ENCODE measurements at regions not wholly inside any gene's neighbourhood (a gene's known extent, or its start where the extent isn't known, plus 50 kb on each side); places are given as distances from the start of the nearest gene placed in this dataset.

DNA sequence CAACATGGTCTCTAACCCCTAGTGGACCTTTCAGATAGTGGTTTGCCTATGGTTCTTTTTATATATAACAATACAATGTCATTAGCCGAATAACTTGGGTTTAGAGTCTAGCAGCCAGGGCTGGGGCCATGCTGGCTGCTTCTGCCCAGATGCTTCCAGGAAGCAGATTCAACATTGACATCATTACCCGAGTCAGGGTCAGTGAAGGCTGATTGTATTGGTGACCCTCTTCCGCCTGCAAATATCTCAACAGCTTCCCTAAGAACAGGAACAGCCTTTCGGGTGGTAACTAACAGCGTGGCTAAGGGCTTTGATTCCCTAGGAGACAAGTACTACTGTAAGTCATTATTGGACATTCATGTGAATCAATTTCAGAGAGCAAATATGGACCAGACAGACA is 476.4 kb downstream of the UQCRFS1 start:
- DNase-seq (ENCODE audit: extremely low read depth, low read depth) = no peak
- TF ChIP-seq, protein P1, sequence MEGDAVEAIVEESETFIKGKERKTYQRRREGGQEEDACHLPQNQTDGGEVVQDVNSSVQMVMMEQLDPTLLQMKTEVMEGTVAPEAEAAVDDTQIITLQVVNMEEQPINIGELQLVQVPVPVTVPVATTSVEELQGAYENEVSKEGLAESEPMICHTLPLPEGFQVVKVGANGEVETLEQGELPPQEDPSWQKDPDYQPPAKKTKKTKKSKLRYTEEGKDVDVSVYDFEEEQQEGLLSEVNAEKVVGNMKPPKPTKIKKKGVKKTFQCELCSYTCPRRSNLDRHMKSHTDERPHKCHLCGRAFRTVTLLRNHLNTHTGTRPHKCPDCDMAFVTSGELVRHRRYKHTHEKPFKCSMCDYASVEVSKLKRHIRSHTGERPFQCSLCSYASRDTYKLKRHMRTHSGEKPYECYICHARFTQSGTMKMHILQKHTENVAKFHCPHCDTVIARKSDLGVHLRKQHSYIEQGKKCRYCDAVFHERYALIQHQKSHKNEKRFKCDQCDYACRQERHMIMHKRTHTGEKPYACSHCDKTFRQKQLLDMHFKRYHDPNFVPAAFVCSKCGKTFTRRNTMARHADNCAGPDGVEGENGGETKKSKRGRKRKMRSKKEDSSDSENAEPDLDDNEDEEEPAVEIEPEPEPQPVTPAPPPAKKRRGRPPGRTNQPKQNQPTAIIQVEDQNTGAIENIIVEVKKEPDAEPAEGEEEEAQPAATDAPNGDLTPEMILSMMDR (IDR thresholded peaks at IDR 0.05; ENCODE audit: low read depth, low read length) = no peak

DNA sequence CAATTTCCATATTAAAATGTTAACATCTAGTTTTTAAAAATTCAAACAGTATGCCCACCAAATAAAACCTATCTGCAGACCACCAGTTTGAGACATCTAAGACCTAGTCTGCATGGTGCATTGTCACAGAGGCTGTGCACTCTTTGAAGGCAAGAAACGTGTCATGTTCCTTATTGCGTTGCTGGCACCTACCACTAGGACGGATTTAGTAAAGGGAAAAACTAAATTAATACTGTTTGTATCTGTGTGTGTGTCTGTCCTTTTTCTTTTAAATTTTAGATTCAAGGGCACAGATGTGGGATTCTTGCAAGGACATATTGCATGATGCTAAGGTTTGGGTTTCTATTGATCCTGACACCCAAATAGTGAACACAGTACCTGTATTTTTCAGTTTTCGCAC is 481.4 kb downstream of the UQCRFS1 start:
- no peak for DNase-seq (ENCODE audit: extremely low read depth, low read depth)
- TF ChIP-seq, protein P1 (IDR thresholded peaks at IDR 0.05; ENCODE audit: low read depth, low read length) = no peak

DNA sequence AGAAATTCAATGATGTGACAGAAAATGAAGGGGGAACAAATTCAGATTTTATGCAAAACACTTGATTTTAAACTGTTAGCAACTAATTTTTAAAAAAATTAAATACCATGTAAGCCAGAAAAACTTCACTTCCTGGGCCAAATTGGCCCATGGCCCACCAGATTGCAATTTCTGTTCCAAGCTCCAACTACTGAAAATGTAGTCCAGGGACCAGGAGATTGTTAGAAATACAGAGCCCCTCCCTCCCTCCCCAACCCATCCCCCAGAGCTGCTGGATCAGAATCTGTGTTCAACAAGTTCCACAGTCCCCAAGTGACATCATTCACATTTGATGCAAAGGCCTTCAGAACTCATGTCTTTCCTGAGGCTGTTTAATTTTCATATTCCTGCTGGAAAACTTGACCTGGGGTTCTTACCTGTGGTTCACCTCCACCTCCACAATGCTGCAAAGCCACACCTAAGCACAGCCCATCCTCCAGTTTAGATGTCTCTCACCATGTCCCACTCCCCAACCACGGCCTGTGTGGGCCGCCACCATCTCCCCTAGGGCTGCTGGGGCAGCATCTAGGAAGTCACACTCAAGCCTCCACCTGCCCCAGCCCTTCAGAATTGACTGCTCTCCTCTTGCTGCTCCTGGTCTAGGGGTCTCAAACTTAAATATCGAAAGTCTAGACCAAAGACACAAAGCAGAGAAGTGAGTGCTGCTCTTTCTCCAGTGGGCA is 482.0 kb downstream of the UQCRFS1 start:
- TF ChIP-seq, protein P1 (IDR thresholded peaks at IDR 0.05; ENCODE audit: low read depth, low read length) = no peak
- DNase-seq (ENCODE audit: extremely low read depth, low read depth) = no peak

GRCh38 chr19:28727480-28728159 is 485.3 kb downstream of the UQCRFS1 start:
- no peak for DNase-seq (ENCODE audit: extremely low read depth, low read depth)
- TF ChIP-seq, protein P1 (IDR thresholded peaks at IDR 0.05; ENCODE audit: low read depth, low read length) = peak; percentile 30

GRCh38 chr19:28726533-28727479 is 486.1 kb downstream of the UQCRFS1 start:
- DNase-seq (ENCODE audit: extremely low read depth, low read depth) = no peak
- TF ChIP-seq, protein P1 (IDR thresholded peaks at IDR 0.05; ENCODE audit: low read depth, low read length) = no peak

- TF ChIP-seq, protein P1 (IDR thresholded peaks at IDR 0.05; ENCODE audit: low read depth, low read length) = no peak
- DNase-seq (ENCODE audit: extremely low read depth, low read depth) = no peak
These were observed 494.0 kb downstream of the UQCRFS1 start for GRCh38 chr19:28718909-28719308.

All from AG09319 (cell line).